MM.1S (cell line): ENCODE measurements at regions not wholly inside any gene's neighbourhood (a gene's known extent, or its start where the extent isn't known, plus 50 kb on each side); places are given as distances from the start of the nearest gene placed in this dataset.
"Not testable (repeated sequence)": the region's sequence is repeated elsewhere in the genome, so short reads cannot be mapped to it uniquely, and the experiment has no call there.

Experiments used
- EZH2 ChIP-seq: fragments of 300-600 bp; sonication (generic); optimal IDR thresholded peaks from 2 replicates; pipeline ENCODE3; 2017; ENCODE audit warnings: low read depth, mild to moderate bottlenecking, antibody characterized with exemption, low read length, mixed read lengths
- EZH2phosphoT487 ChIP-seq: fragments of 300-600 bp; sonication (generic); IDR thresholded peaks from 2 replicates; pipeline ENCODE4 v1.6.1; 2018; ENCODE audit warnings: antibody characterized with exemption, low read length

GRCh38 chr6:122185458-122185857 is 214.0 kb upstream of the HSF2 start:
- TF ChIP-seq EZH2phosphoT487, EZH2: not testable (repeated sequence)
